Activated T-helper 1 cell treated with anti-CD3 and anti-CD28 coated beads, Interleukin-2, amount 50 U/mL, for 16 hours (primary cell): ENCODE measurements at regions not wholly inside any gene's neighbourhood (a gene's known extent, or its start where the extent isn't known, plus 50 kb on each side); places are given as distances from the start of the nearest gene placed in this dataset.
"Not testable (repeated sequence)": the region's sequence is repeated elsewhere in the genome, so short reads cannot be mapped to it uniquely, and the experiment has no call there.

Source experiments
- DNase-seq, 2 donors: peaks; one replicate each; pipeline ENCODE4 v3.0.0-alpha.2; 2020; ENCODE audit warnings: low read depth in 1 of 2, low spot score in 1 of 2

- DNase-seq: no peak
Observed at GRCh38 chr3:67145738-67146137, 147.6 kb downstream of the KBTBD8 start.

GRCh38 chr3:67154429-67154828, 156.3 kb downstream of the KBTBD8 start:
- DNase-seq: no peak

- DNase-seq: no peak
Observed at GRCh38 chr3:67167481-67167880, 169.4 kb downstream of the KBTBD8 start.

GRCh38 chr3:67171841-67172240, 173.7 kb downstream of the KBTBD8 start:
- DNase-seq: no peak

- not testable (repeated sequence) for DNase-seq
Observed at GRCh38 chr3:67173130-67173529, 175.0 kb downstream of the KBTBD8 start.

GRCh38 chr3:67176396-67176795, 178.3 kb downstream of the KBTBD8 start:
- DNase-seq: no peak

- no peak for DNase-seq
Observed at GRCh38 chr3:67192466-67192865, 194.4 kb downstream of the KBTBD8 start.

GRCh38 chr3:67196677-67197076, 198.6 kb downstream of the KBTBD8 start:
- DNase-seq: no peak

GRCh38 chr3:67198374-67198773, 200.3 kb downstream of the KBTBD8 start:
- DNase-seq: no peak

GRCh38 chr3:67200618-67201017, 202.5 kb downstream of the KBTBD8 start:
- no peak for DNase-seq

GRCh38 chr3:67201026-67201425, 202.9 kb downstream of the KBTBD8 start:
- no peak for DNase-seq

- DNase-seq: no peak
Observed at GRCh38 chr3:67202053-67202452, 203.9 kb downstream of the KBTBD8 start.

GRCh38 chr3:67204951-67205350, 206.8 kb downstream of the KBTBD8 start:
- DNase-seq: no peak

GRCh38 chr3:67215690-67216089, 217.6 kb downstream of the KBTBD8 start:
- no peak for DNase-seq

- DNase-seq: no peak
Observed at GRCh38 chr3:67227030-67227429, 228.9 kb downstream of the KBTBD8 start.

GRCh38 chr3:67228136-67228535, 230.0 kb downstream of the KBTBD8 start:
- no peak for DNase-seq

GRCh38 chr3:67232642-67233041, 234.5 kb downstream of the KBTBD8 start:
- DNase-seq: no peak

GRCh38 chr3:67239353-67239752, 241.2 kb downstream of the KBTBD8 start:
- no peak for DNase-seq

- DNase-seq: no peak
Observed at GRCh38 chr3:67241084-67241483, 243.0 kb downstream of the KBTBD8 start.

- DNase-seq: no peak
Observed at GRCh38 chr3:67244130-67244529, 246.0 kb downstream of the KBTBD8 start.

GRCh38 chr3:67245545-67245944, 247.4 kb downstream of the KBTBD8 start:
- DNase-seq: no peak

- DNase-seq: no peak
Observed at GRCh38 chr3:67248726-67249125, 250.6 kb downstream of the KBTBD8 start.

- DNase-seq: not testable (repeated sequence)
Observed at GRCh38 chr3:67252906-67253305, 254.8 kb downstream of the KBTBD8 start.

- DNase-seq: no peak
Observed at GRCh38 chr3:67278015-67278618, 280.0 kb downstream of the KBTBD8 start.
